ENCODE measurements at regions not wholly inside any gene's neighbourhood (a gene's known extent, or its start where the extent isn't known, plus 50 kb on each side); places are given as distances from the start of the nearest gene placed in this dataset.

GRCh38 chr9:12014488-12014887 is 678.7 kb upstream of the TYRP1 start:
- TF ChIP-seq EZH2phosphoT487 (IDR thresholded peaks at IDR 0.05; ENCODE audit: insufficient read depth, low read depth) (no peak), EZH2 (IDR thresholded peaks at IDR 0.05; ENCODE audit: insufficient read depth, poor library complexity, severe bottlenecking) (no peak)
- Histone ChIP-seq H3K36me3 (ENCODE audit: low read depth) (no peaks in the 10 kb centered on the region), H3K4me2 (ENCODE audit: unreplicated experiment) (no peak overlapping the region), H3K4me1 (ENCODE audit: insufficient read depth) (no peaks in the 10 kb centered on the region), H3K9me2 (ENCODE audit: insufficient read depth) (no peaks in the 10 kb centered on the region), H3K9me3 (ENCODE audit: low read depth) (peaks cover 7% of the 10 kb centered on the region), H3K79me2 (ENCODE audit: insufficient read depth) (no peaks in the 10 kb centered on the region), H3K27ac (no peak overlapping the region), H3K9ac (no peak overlapping the region), H3K4me3 (no peak overlapping the region), H2AFZ (no peak overlapping the region), H3K27me3 (replicated peaks; ENCODE audit: insufficient read depth) (no peaks in the 10 kb centered on the region), H3F3A (ENCODE audit: insufficient read depth) (no peaks in the 10 kb centered on the region), H4K20me1 (ENCODE audit: insufficient read depth) (no peaks in the 10 kb centered on the region)
- no peak for DNase-seq
- in situ Hi-C loops (cut with MboI): no loop called here
- 35 to 45% methylated on average over 1 of the region's 1 CpG for WGBS, 2 experiments (ENCODE audit: low coverage in 1 of 2, low lambda C conversion rate in 2 of 2, missing lambda C conversion rate in 2 of 2)

- Histone ChIP-seq H3K27me3 (replicated peaks; ENCODE audit: insufficient read depth) (no peaks in the 10 kb centered on the region), H3K4me3 (no peak overlapping the region), H3F3A (ENCODE audit: insufficient read depth) (no peaks in the 10 kb centered on the region), H2AFZ (no peak overlapping the region), H4K20me1 (ENCODE audit: insufficient read depth) (no peaks in the 10 kb centered on the region), H3K4me1 (ENCODE audit: insufficient read depth) (no peaks in the 10 kb centered on the region), H3K9me2 (ENCODE audit: insufficient read depth) (no peaks in the 10 kb centered on the region), H3K4me2 (ENCODE audit: unreplicated experiment) (no peak overlapping the region), H3K27ac (no peak overlapping the region), H3K9ac (no peak overlapping the region), H3K79me2 (ENCODE audit: insufficient read depth) (no peaks in the 10 kb centered on the region), H3K36me3 (ENCODE audit: low read depth) (no peaks in the 10 kb centered on the region), H3K9me3 (ENCODE audit: low read depth) (no peaks in the 10 kb centered on the region)
- DNase-seq: no peak
- 32% methylated on average over 8 of the region's 8 CpGs for WGBS, 2 experiments (ENCODE audit: low coverage in 1 of 2, low lambda C conversion rate in 2 of 2, missing lambda C conversion rate in 2 of 2)
- in situ Hi-C loops (cut with MboI): no loop called here
- TF ChIP-seq EZH2 (IDR thresholded peaks at IDR 0.05; ENCODE audit: insufficient read depth, poor library complexity, severe bottlenecking) (no peak), EZH2phosphoT487 (IDR thresholded peaks at IDR 0.05; ENCODE audit: insufficient read depth, low read depth) (no peak)
Measured at GRCh38 chr9:12054235-12054634, 639.0 kb upstream of the TYRP1 start.

GRCh38 chr9:12056874-12057273 is 636.3 kb upstream of the TYRP1 start:
- in situ Hi-C loops (cut with MboI): no loop called here
- Histone ChIP-seq H3K4me3 (no peak overlapping the region), H3K27ac (no peak overlapping the region), H3K79me2 (ENCODE audit: insufficient read depth) (no peaks in the 10 kb centered on the region), H3K9me2 (ENCODE audit: insufficient read depth) (no peaks in the 10 kb centered on the region), H3K4me2 (ENCODE audit: unreplicated experiment) (no peak overlapping the region), H3K9me3 (ENCODE audit: low read depth) (no peaks in the 10 kb centered on the region), H3K4me1 (ENCODE audit: insufficient read depth) (no peaks in the 10 kb centered on the region), H4K20me1 (ENCODE audit: insufficient read depth) (no peaks in the 10 kb centered on the region), H3K9ac (no peak overlapping the region), H3K27me3 (replicated peaks; ENCODE audit: insufficient read depth) (no peaks in the 10 kb centered on the region), H3K36me3 (ENCODE audit: low read depth) (no peaks in the 10 kb centered on the region), H2AFZ (no peak overlapping the region), H3F3A (ENCODE audit: insufficient read depth) (no peaks in the 10 kb centered on the region)
- no peak for DNase-seq
- TF ChIP-seq EZH2 (IDR thresholded peaks at IDR 0.05; ENCODE audit: insufficient read depth, poor library complexity, severe bottlenecking): no peak
- TF ChIP-seq EZH2phosphoT487 (IDR thresholded peaks at IDR 0.05; ENCODE audit: insufficient read depth, low read depth): no peak
- 48 to 62% methylated on average over 2 of the region's 2 CpGs for WGBS, 2 experiments (ENCODE audit: low coverage in 1 of 2, low lambda C conversion rate in 2 of 2, missing lambda C conversion rate in 2 of 2)

- TF ChIP-seq EZH2 (IDR thresholded peaks at IDR 0.05; ENCODE audit: insufficient read depth, poor library complexity, severe bottlenecking) (no peak), EZH2phosphoT487 (IDR thresholded peaks at IDR 0.05; ENCODE audit: insufficient read depth, low read depth) (no peak)
- no peaks in the 10 kb centered on the region for H3K36me3 ChIP-seq (ENCODE audit: low read depth)
- in situ Hi-C loops (cut with MboI): no loop called here
- 4 to 17% methylated on average over 2 of the region's 2 CpGs for WGBS, 2 experiments (ENCODE audit: low coverage in 1 of 2, low lambda C conversion rate in 2 of 2, missing lambda C conversion rate in 2 of 2)
- no peaks in the 10 kb centered on the region for H3K9me2 ChIP-seq (ENCODE audit: insufficient read depth)
- H3K4me2 ChIP-seq (ENCODE audit: unreplicated experiment): no peak overlapping the region
- no peaks in the 10 kb centered on the region for H3K4me1 ChIP-seq (ENCODE audit: insufficient read depth)
- H3K27ac ChIP-seq: no peak overlapping the region
- no peak overlapping the region for H3K4me3 ChIP-seq
- no peaks in the 10 kb centered on the region for H4K20me1 ChIP-seq (ENCODE audit: insufficient read depth)
- H3K27me3 ChIP-seq (replicated peaks; ENCODE audit: insufficient read depth): no peaks in the 10 kb centered on the region
- H3F3A ChIP-seq (ENCODE audit: insufficient read depth): no peaks in the 10 kb centered on the region
- H3K9me3 ChIP-seq (ENCODE audit: low read depth): no peaks in the 10 kb centered on the region
- no peaks in the 10 kb centered on the region for H3K79me2 ChIP-seq (ENCODE audit: insufficient read depth)
- H3K9ac ChIP-seq: no peak overlapping the region
- no peak for DNase-seq
- no peak overlapping the region for H2AFZ ChIP-seq
Measured at GRCh38 chr9:12060067-12060466, 633.1 kb upstream of the TYRP1 start.

- Histone ChIP-seq H3K9ac (no peak overlapping the region), H3K4me3 (no peak overlapping the region), H3K9me2 (ENCODE audit: insufficient read depth) (no peaks in the 10 kb centered on the region), H4K20me1 (ENCODE audit: insufficient read depth) (no peaks in the 10 kb centered on the region), H2AFZ (no peak overlapping the region), H3K27ac (no peak overlapping the region), H3K9me3 (ENCODE audit: low read depth) (no peaks in the 10 kb centered on the region), H3F3A (ENCODE audit: insufficient read depth) (no peaks in the 10 kb centered on the region), H3K27me3 (replicated peaks; ENCODE audit: insufficient read depth) (no peaks in the 10 kb centered on the region), H3K79me2 (ENCODE audit: insufficient read depth) (no peaks in the 10 kb centered on the region), H3K36me3 (ENCODE audit: low read depth) (no peaks in the 10 kb centered on the region), H3K4me2 (ENCODE audit: unreplicated experiment) (no peak overlapping the region), H3K4me1 (ENCODE audit: insufficient read depth) (no peaks in the 10 kb centered on the region)
- TF ChIP-seq EZH2phosphoT487 (IDR thresholded peaks at IDR 0.05; ENCODE audit: insufficient read depth, low read depth): no peak
- TF ChIP-seq EZH2 (IDR thresholded peaks at IDR 0.05; ENCODE audit: insufficient read depth, poor library complexity, severe bottlenecking): no peak
- 13 to 24% methylated on average over 2 of the region's 2 CpGs for WGBS, 2 experiments (ENCODE audit: low coverage in 1 of 2, low lambda C conversion rate in 2 of 2, missing lambda C conversion rate in 2 of 2)
- in situ Hi-C loops (cut with MboI): no loop called here
- no peak for DNase-seq
Measured at GRCh38 chr9:12060811-12061210, 632.4 kb upstream of the TYRP1 start.

Data from GM23248 (cell line).